GM06990 (cell line): ENCODE measurements at regions not wholly inside any gene's neighbourhood (a gene's known extent, or its start where the extent isn't known, plus 50 kb on each side); places are given as distances from the start of the nearest gene placed in this dataset.

Source experiments
- DNase-seq: peaks from one replicate; pipeline ENCODE4 v3.0.0-alpha.2; 2011; ENCODE audit not compliant: insufficient read length; ENCODE audit errors: extremely low read depth
- H3K27me3 ChIP-seq: replicated peaks from 2 replicates; pipeline ENCODE4 v1.6.0; 2011; ENCODE audit warnings: low read length; ENCODE audit not compliant: control insufficient read depth, insufficient read depth
- H3K36me3 ChIP-seq: 2 replicates; pipeline ENCODE4 v1.5.1; 2011; ENCODE audit warnings: low read length; ENCODE audit not compliant: control insufficient read depth, insufficient read depth
- H3K4me3 ChIP-seq: replicated peaks from 2 replicates; pipeline ENCODE4 v1.5.1; 2011; ENCODE audit warnings: low read depth, mild to moderate bottlenecking, control low read depth, low read length
- CTCF ChIP-seq: IDR thresholded peaks from 2 replicates; pipeline ENCODE4 v1.5.1; 2011; ENCODE audit warnings: low read length, control low read depth, mild to moderate bottlenecking, inconsistent platforms; ENCODE audit not compliant: insufficient read depth, poor library complexity, severe bottlenecking

GRCh38 chr9:29861803-29862202 is 2288.5 kb upstream of the C9orf72 start:
- TF ChIP-seq CTCF: no peak
- no peak for DNase-seq
- Histone ChIP-seq H3K4me3 (no peak overlapping the region), H3K27me3 (no peaks in the 10 kb centered on the region), H3K36me3 (no peaks in the 10 kb centered on the region)

- no peaks in the 10 kb centered on the region for H3K36me3 ChIP-seq
- no peak for TF ChIP-seq CTCF
- DNase-seq: no peak
- no peak overlapping the region for H3K4me3 ChIP-seq
- no peaks in the 10 kb centered on the region for H3K27me3 ChIP-seq
Observed at GRCh38 chr9:29865764-29866313, 2292.6 kb upstream of the C9orf72 start.

GRCh38 chr9:29866556-29866955 is 2293.3 kb upstream of the C9orf72 start:
- no peak for DNase-seq
- no peaks in the 10 kb centered on the region for H3K36me3 ChIP-seq
- TF ChIP-seq CTCF: no peak
- no peak overlapping the region for H3K4me3 ChIP-seq
- H3K27me3 ChIP-seq: no peaks in the 10 kb centered on the region

- Histone ChIP-seq H3K36me3 (no peaks in the 10 kb centered on the region), H3K4me3 (no peak overlapping the region), H3K27me3 (no peaks in the 10 kb centered on the region)
- TF ChIP-seq CTCF: no peak
- no peak for DNase-seq
Observed at GRCh38 chr9:29873579-29873978, 2300.3 kb upstream of the C9orf72 start.

GRCh38 chr9:29875547-29875946 is 2302.3 kb upstream of the C9orf72 start:
- Histone ChIP-seq H3K36me3 (no peaks in the 10 kb centered on the region), H3K27me3 (no peaks in the 10 kb centered on the region), H3K4me3 (no peak overlapping the region)
- TF ChIP-seq CTCF: no peak
- DNase-seq: no peak

GRCh38 chr9:29882767-29883166 is 2309.5 kb upstream of the C9orf72 start:
- no peak for DNase-seq
- Histone ChIP-seq H3K27me3 (no peaks in the 10 kb centered on the region), H3K36me3 (no peaks in the 10 kb centered on the region), H3K4me3 (no peak overlapping the region)
- TF ChIP-seq CTCF: no peak
